ENCODE measurements at regions not wholly inside any gene's neighbourhood (a gene's known extent, or its start where the extent isn't known, plus 50 kb on each side); places are given as distances from the start of the nearest gene placed in this dataset.

DNA sequence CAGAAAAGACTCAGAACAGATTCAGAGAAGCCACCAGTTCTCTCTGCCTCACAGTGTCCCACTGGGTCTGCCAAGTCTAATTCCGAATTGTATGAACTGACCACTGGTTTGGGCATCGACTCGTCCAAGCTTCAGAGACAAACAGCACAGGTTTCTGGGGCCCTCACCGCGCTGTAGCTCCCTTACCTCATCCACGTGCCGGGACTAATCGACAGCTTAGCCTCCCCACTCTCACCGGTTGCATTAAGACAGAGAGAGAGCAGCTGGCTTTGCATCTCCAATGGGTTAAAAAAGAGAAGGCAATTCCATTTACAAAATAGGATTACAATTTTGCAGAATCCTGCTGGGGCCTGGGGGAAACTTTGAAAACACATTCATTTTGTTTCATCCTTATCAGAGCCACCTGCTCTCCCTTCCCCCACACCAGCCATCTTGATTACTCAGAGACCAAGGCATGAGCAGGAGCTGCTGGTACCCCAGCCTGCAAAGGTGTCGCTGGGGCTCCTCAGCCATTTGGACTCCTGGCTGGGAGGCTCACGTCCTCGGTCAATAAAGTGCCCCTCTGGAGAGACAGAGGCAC lies 95.3 kb upstream of the RPL38 start:
- TF ChIP-seq POLR2AphosphoS5 (IDR thresholded peaks at IDR 0.05) (no peak), EP300 (IDR thresholded peaks at IDR 0.05; ENCODE audit: low read depth) (no peak)

Data from transverse colon (tissue), 3 donors.